ENCODE measurements at regions not wholly inside any gene's neighbourhood (a gene's known extent, or its start where the extent isn't known, plus 50 kb on each side); places are given as distances from the start of the nearest gene placed in this dataset.
"Not testable (repeated sequence)": the region's sequence is repeated elsewhere in the genome, so short reads cannot be mapped to it uniquely, and the experiment has no call there.

- no peak overlapping the region for H3K4me3 ChIP-seq (ENCODE audit: low read length)
- H3K9me3 ChIP-seq (replicated peaks; ENCODE audit: control insufficient read depth, low read depth, low read length): no peaks in the 10 kb centered on the region
- DNase-seq: no peak
- H3K27ac ChIP-seq (ENCODE audit: low read length): no peak overlapping the region
- H3K4me1 ChIP-seq (ENCODE audit: control insufficient read depth, insufficient read depth, low read length): no peaks in the 10 kb centered on the region
- whole genome bisulfite sequencing (ENCODE audit: insufficient coverage): 86% methylated on average over 2 of the region's 3 CpGs
- H3K27me3 ChIP-seq (ENCODE audit: control insufficient read depth, insufficient read depth, low read length): no peaks in the 10 kb centered on the region
- H3K36me3 ChIP-seq (ENCODE audit: control insufficient read depth, insufficient read depth, low read length): no peaks in the 10 kb centered on the region
Observed at GRCh38 chr3:6273878-6274277, 587.0 kb upstream of the GRM7 start.

- no peak overlapping the region for H3K4me3 ChIP-seq (ENCODE audit: low read length)
- DNase-seq: no peak
- no peaks in the 10 kb centered on the region for H3K4me1 ChIP-seq (ENCODE audit: control insufficient read depth, insufficient read depth, low read length)
- no peaks in the 10 kb centered on the region for H3K27me3 ChIP-seq (ENCODE audit: control insufficient read depth, insufficient read depth, low read length)
- peaks cover 3% of the 10 kb centered on the region for H3K9me3 ChIP-seq (replicated peaks; ENCODE audit: control insufficient read depth, low read depth, low read length)
- H3K36me3 ChIP-seq (ENCODE audit: control insufficient read depth, insufficient read depth, low read length): no peaks in the 10 kb centered on the region
- H3K27ac ChIP-seq (ENCODE audit: low read length): no peak overlapping the region
Observed at GRCh38 chr3:6281662-6282061, 579.3 kb upstream of the GRM7 start.

GRCh38 chr3:6282918-6283317 lies 578.0 kb upstream of the GRM7 start:
- peak; percentile 38 for DNase-seq
- WGBS (ENCODE audit: insufficient coverage): 38% methylated on average over 4 of the region's 4 CpGs
- no peaks in the 10 kb centered on the region for H3K27me3 ChIP-seq (ENCODE audit: control insufficient read depth, insufficient read depth, low read length)
- no peak overlapping the region for H3K4me3 ChIP-seq (ENCODE audit: low read length)
- H3K9me3 ChIP-seq (replicated peaks; ENCODE audit: control insufficient read depth, low read depth, low read length): peaks cover 3% of the 10 kb centered on the region
- no peaks in the 10 kb centered on the region for H3K4me1 ChIP-seq (ENCODE audit: control insufficient read depth, insufficient read depth, low read length)
- H3K36me3 ChIP-seq (ENCODE audit: control insufficient read depth, insufficient read depth, low read length): no peaks in the 10 kb centered on the region
- no peak overlapping the region for H3K27ac ChIP-seq (ENCODE audit: low read length)

- WGBS (ENCODE audit: insufficient coverage): 55% methylated on average over 2 of the region's 5 CpGs
- peaks cover 7% of the 10 kb centered on the region for H3K9me3 ChIP-seq (replicated peaks; ENCODE audit: control insufficient read depth, low read depth, low read length)
- no peak overlapping the region for H3K27ac ChIP-seq (ENCODE audit: low read length)
- H3K36me3 ChIP-seq (ENCODE audit: control insufficient read depth, insufficient read depth, low read length): no peaks in the 10 kb centered on the region
- no peaks in the 10 kb centered on the region for H3K27me3 ChIP-seq (ENCODE audit: control insufficient read depth, insufficient read depth, low read length)
- H3K4me1 ChIP-seq (ENCODE audit: control insufficient read depth, insufficient read depth, low read length): no peaks in the 10 kb centered on the region
- DNase-seq: peak; percentile 89
- H3K4me3 ChIP-seq (ENCODE audit: low read length): no peak overlapping the region
Observed at GRCh38 chr3:6287088-6287875, 573.6 kb upstream of the GRM7 start.

GRCh38 chr3:6301626-6302025 lies 559.3 kb upstream of the GRM7 start:
- H3K36me3 ChIP-seq (ENCODE audit: control insufficient read depth, insufficient read depth, low read length): no peaks in the 10 kb centered on the region
- H3K4me1 ChIP-seq (ENCODE audit: control insufficient read depth, insufficient read depth, low read length): no peaks in the 10 kb centered on the region
- peaks cover 12% of the 10 kb centered on the region for H3K9me3 ChIP-seq (replicated peaks; ENCODE audit: control insufficient read depth, low read depth, low read length)
- DNase-seq: peak; percentile 82
- no peaks in the 10 kb centered on the region for H3K27me3 ChIP-seq (ENCODE audit: control insufficient read depth, insufficient read depth, low read length)
- WGBS (ENCODE audit: insufficient coverage): no CpG with 5 or more reads among the region's 3 CpGs
- H3K4me3 ChIP-seq (ENCODE audit: low read length): no peak overlapping the region
- no peak overlapping the region for H3K27ac ChIP-seq (ENCODE audit: low read length)

GRCh38 chr3:6315906-6316305 lies 545.0 kb upstream of the GRM7 start:
- peaks cover 2% of the 10 kb centered on the region for H3K9me3 ChIP-seq (replicated peaks; ENCODE audit: control insufficient read depth, low read depth, low read length)
- DNase-seq: no peak
- no CpG with 5 or more reads among the region's 4 CpGs for WGBS (ENCODE audit: insufficient coverage)
- H3K27me3 ChIP-seq (ENCODE audit: control insufficient read depth, insufficient read depth, low read length): no peaks in the 10 kb centered on the region
- no peak overlapping the region for H3K4me3 ChIP-seq (ENCODE audit: low read length)
- H3K36me3 ChIP-seq (ENCODE audit: control insufficient read depth, insufficient read depth, low read length): no peaks in the 10 kb centered on the region
- H3K27ac ChIP-seq (ENCODE audit: low read length): no peak overlapping the region
- no peaks in the 10 kb centered on the region for H3K4me1 ChIP-seq (ENCODE audit: control insufficient read depth, insufficient read depth, low read length)

GRCh38 chr3:6321999-6322398 lies 538.9 kb upstream of the GRM7 start:
- no peak overlapping the region for H3K27ac ChIP-seq (ENCODE audit: low read length)
- H3K36me3 ChIP-seq (ENCODE audit: control insufficient read depth, insufficient read depth, low read length): no peaks in the 10 kb centered on the region
- H3K9me3 ChIP-seq (replicated peaks; ENCODE audit: control insufficient read depth, low read depth, low read length): no peaks in the 10 kb centered on the region
- H3K4me3 ChIP-seq (ENCODE audit: low read length): no peak overlapping the region
- no peaks in the 10 kb centered on the region for H3K27me3 ChIP-seq (ENCODE audit: control insufficient read depth, insufficient read depth, low read length)
- DNase-seq: no peak
- no peaks in the 10 kb centered on the region for H3K4me1 ChIP-seq (ENCODE audit: control insufficient read depth, insufficient read depth, low read length)
- WGBS (ENCODE audit: insufficient coverage): 71% methylated on average over 2 of the region's 3 CpGs

GRCh38 chr3:6326771-6327170 lies 534.1 kb upstream of the GRM7 start:
- peaks cover 2% of the 10 kb centered on the region for H3K9me3 ChIP-seq (replicated peaks; ENCODE audit: control insufficient read depth, low read depth, low read length)
- peak; percentile 73 for DNase-seq
- no peaks in the 10 kb centered on the region for H3K27me3 ChIP-seq (ENCODE audit: control insufficient read depth, insufficient read depth, low read length)
- H3K4me3 ChIP-seq (ENCODE audit: low read length): no peak overlapping the region
- peak overlapping the region; percentile 16 for H3K27ac ChIP-seq (ENCODE audit: low read length)
- no peaks in the 10 kb centered on the region for H3K4me1 ChIP-seq (ENCODE audit: control insufficient read depth, insufficient read depth, low read length)
- 62% methylated on average over 6 of the region's 6 CpGs for WGBS (ENCODE audit: insufficient coverage)
- no peaks in the 10 kb centered on the region for H3K36me3 ChIP-seq (ENCODE audit: control insufficient read depth, insufficient read depth, low read length)

- not testable (repeated sequence) for H3K9me3 ChIP-seq (replicated peaks; ENCODE audit: control insufficient read depth, low read depth, low read length); H3K27me3 ChIP-seq (ENCODE audit: control insufficient read depth, insufficient read depth, low read length); H3K27ac ChIP-seq (ENCODE audit: low read length); DNase-seq; H3K4me1 ChIP-seq (ENCODE audit: control insufficient read depth, insufficient read depth, low read length); H3K4me3 ChIP-seq (ENCODE audit: low read length); H3K36me3 ChIP-seq (ENCODE audit: control insufficient read depth, insufficient read depth, low read length)
- WGBS (ENCODE audit: insufficient coverage): 97% methylated on average over 15 of the region's 24 CpGs
Observed at GRCh38 chr3:6340980-6341325, 520.0 kb upstream of the GRM7 start.

GRCh38 chr3:6351752-6352151 lies 509.2 kb upstream of the GRM7 start:
- H3K4me3 ChIP-seq (ENCODE audit: low read length): no peak overlapping the region
- H3K27ac ChIP-seq (ENCODE audit: low read length): no peak overlapping the region
- no peaks in the 10 kb centered on the region for H3K4me1 ChIP-seq (ENCODE audit: control insufficient read depth, insufficient read depth, low read length)
- H3K27me3 ChIP-seq (ENCODE audit: control insufficient read depth, insufficient read depth, low read length): no peaks in the 10 kb centered on the region
- no peaks in the 10 kb centered on the region for H3K9me3 ChIP-seq (replicated peaks; ENCODE audit: control insufficient read depth, low read depth, low read length)
- WGBS (ENCODE audit: insufficient coverage): 60% methylated on average over 2 of the region's 3 CpGs
- H3K36me3 ChIP-seq (ENCODE audit: control insufficient read depth, insufficient read depth, low read length): no peaks in the 10 kb centered on the region
- DNase-seq: no peak

GRCh38 chr3:6354653-6355052 lies 506.3 kb upstream of the GRM7 start:
- H3K27me3 ChIP-seq (ENCODE audit: control insufficient read depth, insufficient read depth, low read length): no peaks in the 10 kb centered on the region
- DNase-seq: no peak
- WGBS (ENCODE audit: insufficient coverage): no CpG with 5 or more reads among the region's 1 CpG
- no peaks in the 10 kb centered on the region for H3K9me3 ChIP-seq (replicated peaks; ENCODE audit: control insufficient read depth, low read depth, low read length)
- H3K4me3 ChIP-seq (ENCODE audit: low read length): no peak overlapping the region
- no peaks in the 10 kb centered on the region for H3K4me1 ChIP-seq (ENCODE audit: control insufficient read depth, insufficient read depth, low read length)
- no peak overlapping the region for H3K27ac ChIP-seq (ENCODE audit: low read length)
- no peaks in the 10 kb centered on the region for H3K36me3 ChIP-seq (ENCODE audit: control insufficient read depth, insufficient read depth, low read length)

All from muscle of leg (tissue), 3 donors.